ENCODE measurements at regions not wholly inside any gene's neighbourhood (a gene's known extent, or its start where the extent isn't known, plus 50 kb on each side); places are given as distances from the start of the nearest gene placed in this dataset.

- TF ChIP-seq CTCF (IDR thresholded peaks at IDR 0.05), result no peak
- no peak for TF ChIP-seq EP300 (IDR thresholded peaks at IDR 0.05; ENCODE audit: low read depth)
Observed at GRCh38 chr6:74785236-74785635, 420.6 kb downstream of the COL12A1 start.

Measured in transverse colon (tissue), 3 donors.